Thyroid gland (tissue), 4 donors: ENCODE measurements at regions not wholly inside any gene's neighbourhood (a gene's known extent, or its start where the extent isn't known, plus 50 kb on each side); places are given as distances from the start of the nearest gene placed in this dataset.

Experiments
- CTCF ChIP-seq, 6 experiments: fragments of 200-600 bp in 3 of 6; fragments of 450-650 bp in 3 of 6; sonication (generic) in 3 of 6; IDR thresholded peaks; one replicate each; pipeline ENCODE4 v1.5.1; 2016 to 2019; ENCODE audit warnings: antibody characterized with exemption in 6 of 6, mild to moderate bottlenecking in 2 of 6, inconsistent platforms in 1 of 6, moderate library complexity in 1 of 6
- POLR2A ChIP-seq, 2 donors: fragments of 450-650 bp; IDR thresholded peaks; one replicate each; pipeline ENCODE4 v1.6.1; 2017; ENCODE audit warnings: antibody characterized with exemption in 2 of 2, mild to moderate bottlenecking in 2 of 2, moderate library complexity in 1 of 2

DNA sequence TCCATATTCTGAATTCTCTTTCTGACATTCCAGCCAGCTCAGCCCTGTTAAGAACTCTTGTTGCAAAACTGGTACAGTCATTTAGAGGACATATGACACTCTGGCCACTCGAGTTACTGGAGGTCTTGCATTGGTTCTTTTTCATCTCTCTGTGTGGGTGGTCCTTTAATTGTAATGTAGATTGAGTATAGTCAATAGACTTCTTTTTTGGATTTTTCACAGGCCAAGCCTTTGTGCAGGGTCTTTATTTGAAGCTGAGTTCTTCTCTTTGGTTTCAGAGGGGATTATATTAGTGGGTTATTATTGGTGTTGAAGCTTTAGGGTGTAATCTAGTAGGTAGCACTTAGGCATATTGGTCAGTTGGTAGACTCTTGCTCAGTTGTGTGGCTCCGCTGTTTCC, 118.0 kb upstream of the GIMD1 start:
- TF ChIP-seq CTCF (IDR thresholded peaks at IDR 0.05) (no peak), POLR2A (IDR thresholded peaks at IDR 0.05) (no peak)
